SHP77 treated with DMSO at 0.1 percent for 48 hours (cell line): ENCODE measurements at regions not wholly inside any gene's neighbourhood (a gene's known extent, or its start where the extent isn't known, plus 50 kb on each side); places are given as distances from the start of the nearest gene placed in this dataset.
"Not testable (repeated sequence)": the region's sequence is repeated elsewhere in the genome, so short reads cannot be mapped to it uniquely, and the experiment has no call there.

ENCODE experiments used
- DNase-seq: peaks from one replicate; lab custom pipeline; 2025; lab: John Stamatoyannopoulos, UW

- no peak for DNase-seq
These were observed 1053.6 kb upstream of the SEL1L start for GRCh38 chr14:82587226-82587625.

- DNase-seq = no peak
These were observed 1061.8 kb upstream of the SEL1L start for GRCh38 chr14:82595466-82595865.

- no peak for DNase-seq
These were observed 1069.1 kb upstream of the SEL1L start for GRCh38 chr14:82602794-82603193.

- no peak for DNase-seq
These were observed 1071.2 kb upstream of the SEL1L start for GRCh38 chr14:82604819-82605218.

- no peak for DNase-seq
These were observed 1088.3 kb upstream of the SEL1L start for GRCh38 chr14:82621881-82622450.

- DNase-seq = no peak
These were observed 1092.8 kb upstream of the SEL1L start for GRCh38 chr14:82626156-82627066.

GRCh38 chr14:82635915-82636314 is 1102.3 kb upstream of the SEL1L start:
- no peak for DNase-seq

- DNase-seq = no peak
These were observed 1102.8 kb upstream of the SEL1L start for GRCh38 chr14:82636426-82636825.

- DNase-seq = no peak
These were observed 1107.4 kb upstream of the SEL1L start for GRCh38 chr14:82641050-82641540.

GRCh38 chr14:82642425-82642824 is 1108.8 kb upstream of the SEL1L start:
- DNase-seq = peak; percentile 78

GRCh38 chr14:82647088-82647810 is 1113.6 kb upstream of the SEL1L start:
- DNase-seq = no peak

GRCh38 chr14:82655770-82656169 is 1122.1 kb upstream of the SEL1L start:
- no peak for DNase-seq

GRCh38 chr14:82657186-82657675 is 1123.6 kb upstream of the SEL1L start:
- DNase-seq = peak; percentile 50

GRCh38 chr14:82661258-82661657 is 1127.6 kb upstream of the SEL1L start:
- DNase-seq = no peak

GRCh38 chr14:82667006-82667405 is 1133.4 kb upstream of the SEL1L start:
- no peak for DNase-seq

GRCh38 chr14:82667501-82667900 is 1133.8 kb upstream of the SEL1L start:
- DNase-seq = no peak

- no peak for DNase-seq
These were observed 1142.8 kb upstream of the SEL1L start for GRCh38 chr14:82676403-82676802.

- DNase-seq = no peak
These were observed 1156.3 kb upstream of the SEL1L start for GRCh38 chr14:82689948-82690347.

GRCh38 chr14:82691191-82691590 is 1157.5 kb upstream of the SEL1L start:
- not testable (repeated sequence) for DNase-seq

- DNase-seq = no peak
These were observed 1161.2 kb upstream of the SEL1L start for GRCh38 chr14:82694820-82695219.

GRCh38 chr14:82704218-82704617 is 1170.6 kb upstream of the SEL1L start:
- no peak for DNase-seq

- peak; percentile 28 for DNase-seq
These were observed 1176.7 kb upstream of the SEL1L start for GRCh38 chr14:82710267-82710841.
